HL-60 (cell line): ENCODE measurements at regions not wholly inside any gene's neighbourhood (a gene's known extent, or its start where the extent isn't known, plus 50 kb on each side); places are given as distances from the start of the nearest gene placed in this dataset.

Experiments used
- DNase-seq, 2 experiments: peaks; one replicate each; pipeline ENCODE4 v3.0.0-alpha.2; 2010 to 2020; ENCODE audit warnings: low read depth in 1 of 2, low spot score in 1 of 2
- H3K27ac ChIP-seq: fragments of 250-450 bp; sonication (Bioruptor Pico); replicated peaks from 2 replicates; pipeline ENCODE4 v1.5.1; 2020; ENCODE audit warnings: mild to moderate bottlenecking, moderate library complexity
- H3K27me3 ChIP-seq: fragments of 250-450 bp; sonication (Bioruptor Pico); 2 replicates; pipeline ENCODE4 v1.5.1; 2021; ENCODE audit warnings: mild to moderate bottlenecking, moderate library complexity; ENCODE audit not compliant: insufficient read depth, poor library complexity, severe bottlenecking
- H3K4me3 ChIP-seq: replicated peaks from 2 replicates; pipeline ENCODE4 v1.5.1; 2011; ENCODE audit warnings: mild to moderate bottlenecking, control low read depth, low read length; ENCODE audit not compliant: insufficient read depth
- GABPA ChIP-seq: IDR thresholded peaks from 2 replicates; pipeline ENCODE4 v1.6.1; 2012; ENCODE audit warnings: low read depth
- POLR2AphosphoS5 ChIP-seq: IDR thresholded peaks from 2 replicates; pipeline ENCODE4 v1.6.1; 2012; ENCODE audit warnings: low read depth
- TF ChIP-seq, protein P1 (sequence below): IDR thresholded peaks from 2 replicates; pipeline ENCODE4 v1.6.1; 2012; ENCODE audit warnings: low read depth; ENCODE audit not compliant: insufficient replicate concordance

- no peak overlapping the region for H3K27ac ChIP-seq
- DNase-seq = no peak
- no peak overlapping the region for H3K4me3 ChIP-seq
- H3K27me3 ChIP-seq = no peaks in the 10 kb centered on the region
- TF ChIP-seq, protein P1, sequence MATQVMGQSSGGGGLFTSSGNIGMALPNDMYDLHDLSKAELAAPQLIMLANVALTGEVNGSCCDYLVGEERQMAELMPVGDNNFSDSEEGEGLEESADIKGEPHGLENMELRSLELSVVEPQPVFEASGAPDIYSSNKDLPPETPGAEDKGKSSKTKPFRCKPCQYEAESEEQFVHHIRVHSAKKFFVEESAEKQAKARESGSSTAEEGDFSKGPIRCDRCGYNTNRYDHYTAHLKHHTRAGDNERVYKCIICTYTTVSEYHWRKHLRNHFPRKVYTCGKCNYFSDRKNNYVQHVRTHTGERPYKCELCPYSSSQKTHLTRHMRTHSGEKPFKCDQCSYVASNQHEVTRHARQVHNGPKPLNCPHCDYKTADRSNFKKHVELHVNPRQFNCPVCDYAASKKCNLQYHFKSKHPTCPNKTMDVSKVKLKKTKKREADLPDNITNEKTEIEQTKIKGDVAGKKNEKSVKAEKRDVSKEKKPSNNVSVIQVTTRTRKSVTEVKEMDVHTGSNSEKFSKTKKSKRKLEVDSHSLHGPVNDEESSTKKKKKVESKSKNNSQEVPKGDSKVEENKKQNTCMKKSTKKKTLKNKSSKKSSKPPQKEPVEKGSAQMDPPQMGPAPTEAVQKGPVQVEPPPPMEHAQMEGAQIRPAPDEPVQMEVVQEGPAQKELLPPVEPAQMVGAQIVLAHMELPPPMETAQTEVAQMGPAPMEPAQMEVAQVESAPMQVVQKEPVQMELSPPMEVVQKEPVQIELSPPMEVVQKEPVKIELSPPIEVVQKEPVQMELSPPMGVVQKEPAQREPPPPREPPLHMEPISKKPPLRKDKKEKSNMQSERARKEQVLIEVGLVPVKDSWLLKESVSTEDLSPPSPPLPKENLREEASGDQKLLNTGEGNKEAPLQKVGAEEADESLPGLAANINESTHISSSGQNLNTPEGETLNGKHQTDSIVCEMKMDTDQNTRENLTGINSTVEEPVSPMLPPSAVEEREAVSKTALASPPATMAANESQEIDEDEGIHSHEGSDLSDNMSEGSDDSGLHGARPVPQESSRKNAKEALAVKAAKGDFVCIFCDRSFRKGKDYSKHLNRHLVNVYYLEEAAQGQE = no peak
- no peak for TF ChIP-seq GABPA
- no peak for TF ChIP-seq POLR2AphosphoS5
Measured at GRCh38 chr9:131791542-131792254, 51.8 kb upstream of the RAPGEF1 start.
